Activated CD8-positive, alpha-beta memory T cell treated with anti-CD3 and anti-CD28 coated beads for 48 hours (primary cell): ENCODE measurements at regions not wholly inside any gene's neighbourhood (a gene's known extent, or its start where the extent isn't known, plus 50 kb on each side); places are given as distances from the start of the nearest gene placed in this dataset.

Experiments used
- DNase-seq, 3 experiments: peaks; one replicate each; pipeline ENCODE4 v3.0.0-alpha.2; 2020; ENCODE audit warnings: low read depth in 2 of 3, low spot score in 2 of 3

DNA sequence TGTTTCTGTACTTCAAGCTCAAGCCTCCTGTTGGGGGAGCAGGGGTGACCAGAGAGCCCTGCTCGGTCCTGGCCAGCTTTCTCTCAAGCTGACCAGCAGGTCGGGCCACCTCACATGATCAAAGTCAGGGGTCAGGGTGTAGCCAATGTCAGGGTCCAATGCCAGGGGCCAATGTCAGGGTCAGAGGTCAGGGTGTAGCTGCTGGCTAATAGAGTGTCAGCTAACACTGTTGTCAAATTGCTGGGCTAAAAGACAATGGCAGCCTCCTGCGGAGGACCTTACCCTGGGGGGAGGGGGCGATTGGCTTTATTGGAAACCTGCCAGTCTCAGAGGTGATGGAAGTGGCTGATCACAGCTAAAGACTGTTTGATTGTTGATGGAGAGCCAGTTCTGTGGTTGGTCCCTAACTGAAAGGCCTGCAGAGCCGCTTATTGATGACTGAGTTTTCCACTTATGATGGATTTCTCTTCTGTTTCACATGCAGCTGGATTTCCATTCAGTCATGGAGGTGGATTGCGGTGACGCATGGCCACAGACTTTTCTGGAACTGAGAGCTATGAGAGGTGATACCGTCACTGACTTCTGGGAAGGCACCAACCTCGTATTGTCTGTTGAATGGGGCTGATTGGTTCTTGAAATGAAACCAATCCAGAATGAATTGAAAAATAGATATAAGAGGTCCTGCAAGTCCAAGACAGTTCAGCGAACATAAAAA is 97.4 kb upstream of the ZFHX3 start:
- no peak for DNase-seq

DNA sequence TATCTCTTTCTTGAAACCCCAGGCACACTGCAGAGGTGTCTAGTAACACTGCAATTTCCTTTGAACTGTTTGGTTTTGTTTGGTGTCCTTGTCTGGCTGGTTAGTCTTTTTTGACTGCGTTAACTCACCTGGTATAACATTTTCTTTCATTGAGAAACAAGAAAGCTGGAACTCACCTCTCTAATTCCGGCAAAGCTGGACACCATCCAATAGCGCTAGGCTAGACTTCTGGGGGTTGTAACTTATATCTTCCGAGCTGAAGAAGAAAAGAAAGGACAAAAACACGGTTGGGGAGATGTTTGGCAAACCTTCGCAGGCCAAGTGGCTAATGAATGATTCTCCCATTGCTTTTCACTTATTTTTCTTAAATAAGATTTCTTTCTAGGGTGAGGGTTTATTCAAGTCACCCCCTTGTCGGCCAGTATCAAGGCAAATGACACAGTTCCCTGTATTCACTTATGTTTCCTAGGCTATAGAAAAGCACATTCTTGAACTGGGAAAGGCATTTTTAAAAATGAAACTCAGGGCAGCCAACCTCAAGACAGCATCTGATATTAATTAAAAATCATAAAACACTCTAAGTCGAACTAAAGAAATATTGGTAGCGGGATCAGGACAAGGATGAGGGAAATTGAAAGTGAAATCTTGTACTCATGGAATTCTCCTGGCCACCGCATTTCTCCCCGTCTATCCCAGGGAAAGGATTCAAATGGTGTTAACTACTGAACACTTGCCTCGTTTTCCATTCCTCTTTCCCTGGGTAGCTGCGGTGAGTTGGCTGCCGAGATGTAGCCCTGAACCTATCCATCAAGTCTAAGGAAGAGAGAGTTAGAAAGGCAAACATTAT is 95.9 kb upstream of the ZFHX3 start:
- no peak for DNase-seq

- DNase-seq, result no peak
Observed at GRCh38 chr16:73143002-73143401, 95.1 kb upstream of the ZFHX3 start.

GRCh38 chr16:73142053-73142854 is 94.3 kb upstream of the ZFHX3 start:
- no peak for DNase-seq

GRCh38 chr16:73140929-73141328 is 93.0 kb upstream of the ZFHX3 start:
- no peak for DNase-seq

DNA sequence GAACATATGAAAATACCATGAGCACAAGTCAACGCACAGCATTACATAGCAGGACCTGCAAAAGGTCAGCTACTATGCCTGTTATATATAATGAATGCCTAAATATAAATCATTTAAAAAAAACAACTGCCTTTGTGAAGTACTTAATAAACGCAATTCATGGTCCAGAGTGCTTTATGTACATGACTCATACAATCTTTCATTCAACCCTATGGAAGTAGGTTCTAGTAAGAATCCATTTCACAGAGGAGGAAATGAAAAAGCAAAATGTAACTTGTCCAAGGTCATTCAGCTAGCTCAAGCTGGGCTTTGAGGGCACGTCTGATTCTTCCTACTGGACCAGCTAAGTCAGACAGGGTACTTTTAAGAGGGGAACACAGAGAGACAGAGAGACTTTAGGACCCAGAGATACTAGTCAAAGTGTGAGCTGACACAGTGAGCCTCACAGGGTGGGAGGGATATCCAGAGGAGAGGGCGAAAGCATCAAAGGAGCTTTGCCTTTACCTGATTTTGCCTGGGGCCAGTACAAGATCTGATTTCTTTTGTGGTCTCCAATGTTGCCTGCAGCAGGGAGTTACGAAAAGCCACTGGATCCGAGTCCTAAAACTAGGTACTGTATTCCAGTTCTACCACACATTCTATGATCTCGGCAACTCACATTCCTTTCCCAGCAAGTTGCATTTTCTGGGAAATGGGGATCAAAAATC is 83.4 kb upstream of the ZFHX3 start:
- DNase-seq, result no peak

GRCh38 chr16:73129455-73129854 is 81.5 kb upstream of the ZFHX3 start:
- DNase-seq, result no peak

DNA sequence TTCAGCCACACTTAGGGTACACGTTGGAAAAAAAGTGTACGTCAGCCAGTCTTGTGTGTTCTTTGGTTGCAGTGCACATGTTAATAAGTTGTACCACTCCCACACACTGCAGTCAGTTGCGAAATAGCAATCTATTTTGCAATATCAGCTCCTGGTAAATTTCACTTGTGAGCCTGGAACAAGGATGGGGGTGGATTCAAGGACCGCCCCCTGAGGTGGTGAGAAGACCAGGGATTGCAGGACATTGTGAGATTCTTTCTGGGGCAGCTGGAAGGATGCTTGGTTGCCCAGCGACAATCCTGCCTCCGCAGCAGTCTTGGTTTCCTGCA is 78.6 kb upstream of the ZFHX3 start:
- no peak for DNase-seq

- no peak for DNase-seq
Observed at GRCh38 chr16:73125850-73126524, 78.1 kb upstream of the ZFHX3 start.

- no peak for DNase-seq
Observed at GRCh38 chr16:73124665-73125375, 76.9 kb upstream of the ZFHX3 start.

- no peak for DNase-seq
Observed at GRCh38 chr16:73124097-73124652, 76.2 kb upstream of the ZFHX3 start.

DNA sequence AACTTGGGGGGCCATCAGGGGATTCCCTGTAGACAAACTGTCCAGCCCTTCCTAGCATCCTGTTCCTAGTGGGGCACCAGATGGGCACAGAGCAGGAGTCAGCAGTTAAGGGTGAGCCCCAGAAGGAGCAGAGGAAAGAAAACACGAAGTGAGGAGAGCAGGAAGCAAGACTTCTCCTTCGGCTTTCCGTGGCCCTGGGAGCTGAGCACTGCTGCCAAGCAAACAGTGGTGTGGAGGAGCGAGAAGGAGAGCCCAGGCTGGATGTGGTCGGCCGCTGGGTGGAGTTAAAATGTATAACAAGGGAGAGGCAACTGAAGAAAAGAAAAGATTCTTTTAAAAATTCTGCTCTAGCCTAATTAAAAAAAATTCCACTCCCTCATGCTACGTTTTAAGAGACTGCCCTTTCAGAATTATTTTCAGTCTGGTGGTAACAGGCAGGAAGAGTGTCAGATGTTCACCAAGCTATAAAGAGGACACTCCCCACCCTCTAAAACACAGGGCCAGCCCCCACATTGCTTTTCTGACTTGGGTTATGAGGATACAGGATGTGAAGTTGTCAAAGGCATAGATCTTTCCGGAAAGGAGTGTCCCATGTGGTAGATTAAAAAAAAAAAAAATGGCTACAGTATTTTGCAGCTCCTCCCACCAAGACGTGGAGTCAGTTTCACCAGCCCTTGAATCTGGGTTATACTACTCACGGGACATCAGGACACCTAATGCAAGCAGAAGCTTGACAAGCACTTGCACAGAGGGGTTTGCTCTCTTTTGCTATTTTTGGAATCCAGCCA is 74.9 kb upstream of the ZFHX3 start:
- DNase-seq, result no peak

- DNase-seq, result no peak
Observed at GRCh38 chr16:73116576-73116975, 68.6 kb upstream of the ZFHX3 start.

DNA sequence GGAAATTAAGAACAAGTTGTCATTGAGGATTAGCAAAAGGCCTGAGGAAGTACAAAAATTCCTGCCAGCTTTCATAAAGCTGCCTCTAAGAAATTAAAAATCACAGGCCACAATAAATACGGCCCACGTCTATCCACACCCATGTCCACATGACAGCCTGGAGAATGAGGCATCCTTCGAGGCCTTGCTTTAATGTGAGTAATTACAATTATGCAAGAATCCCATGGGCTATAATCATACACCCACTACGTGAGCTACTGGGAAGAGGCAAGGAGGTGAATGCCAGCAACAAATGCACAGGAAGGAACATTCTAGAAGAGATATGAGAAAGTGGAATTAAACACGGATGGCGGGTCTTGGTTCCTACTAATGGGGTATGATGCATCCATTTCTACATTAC is 65.4 kb upstream of the ZFHX3 start:
- DNase-seq, result no peak

GRCh38 chr16:73108195-73108963 is 60.5 kb upstream of the ZFHX3 start:
- no peak for DNase-seq

GRCh38 chr16:73107371-73107770 is 59.4 kb upstream of the ZFHX3 start:
- no peak for DNase-seq

DNA sequence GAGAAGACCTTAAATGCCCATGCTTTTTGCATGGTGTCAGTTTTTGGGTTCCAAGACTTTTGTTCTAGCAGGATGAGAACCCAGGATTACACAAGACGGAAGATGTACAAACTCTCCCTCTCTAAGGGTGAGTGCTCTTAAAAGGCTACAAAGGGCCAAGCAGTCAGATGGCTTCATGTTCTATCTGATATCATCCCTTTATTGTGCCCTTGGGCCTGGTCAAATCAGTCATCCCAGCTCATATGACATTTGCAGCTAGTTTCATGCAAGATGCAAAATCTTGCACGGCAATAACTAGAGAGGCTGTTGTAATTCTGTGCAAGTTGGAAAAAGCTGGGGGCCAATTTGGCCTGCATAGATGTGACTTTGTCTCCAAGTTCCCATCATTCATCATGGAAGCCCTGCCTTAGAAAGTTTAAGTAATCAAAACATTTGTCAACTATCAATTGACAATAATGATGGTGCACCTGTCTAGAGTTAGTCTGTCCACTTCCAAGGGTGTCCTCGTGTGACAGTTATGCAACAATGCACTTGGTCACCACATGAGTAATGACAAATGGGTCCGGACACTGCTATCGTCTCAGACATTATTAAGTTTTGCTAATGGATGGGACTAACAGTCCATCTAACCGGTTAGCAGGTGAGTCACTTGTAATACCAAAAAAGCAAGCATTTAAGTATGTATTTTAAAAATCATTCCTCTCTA is 58.6 kb upstream of the ZFHX3 start:
- DNase-seq, result no peak

- no peak for DNase-seq
Observed at GRCh38 chr16:73101568-73101967, 53.6 kb upstream of the ZFHX3 start.
